WTC11 (cell line): ENCODE measurements at regions not wholly inside any gene's neighbourhood (a gene's known extent, or its start where the extent isn't known, plus 50 kb on each side); places are given as distances from the start of the nearest gene placed in this dataset.

Experiments used
- ATF2 ChIP-seq: sonication (generic); formaldehyde crosslinking; IDR thresholded peaks from 2 replicates; pipeline ENCODE4 v1.8.1; 2022; ENCODE audit warnings: low read depth, missing genetic modification reagents, borderline replicate concordance
- CTCF ChIP-seq: fragments of 200-600 bp; IDR thresholded peaks from 2 replicates; pipeline ENCODE4 v1.8.0; 2022; ENCODE audit warnings: antibody characterized with exemption
- HMGXB4 ChIP-seq: sonication (generic); formaldehyde crosslinking; IDR thresholded peaks from 2 replicates; pipeline ENCODE4 v1.8.1; 2023; ENCODE audit warnings: mild to moderate bottlenecking, moderate library complexity, missing genetic modification reagents
- PRDM15 ChIP-seq: sonication (generic); formaldehyde crosslinking; IDR thresholded peaks from 2 replicates; pipeline ENCODE4 v1.8.0; 2022; ENCODE audit warnings: missing genetic modification reagents

GRCh38 chr2:120550282-120550681, 185.4 kb upstream of the GLI2 start:
- TF ChIP-seq CTCF (no peak), HMGXB4 (no peak), PRDM15 (CRISPR knock-in tag) (no peak), ATF2 (CRISPR knock-in tag) (no peak)
